ENCODE measurements at regions not wholly inside any gene's neighbourhood (a gene's known extent, or its start where the extent isn't known, plus 50 kb on each side); places are given as distances from the start of the nearest gene placed in this dataset.

DNA sequence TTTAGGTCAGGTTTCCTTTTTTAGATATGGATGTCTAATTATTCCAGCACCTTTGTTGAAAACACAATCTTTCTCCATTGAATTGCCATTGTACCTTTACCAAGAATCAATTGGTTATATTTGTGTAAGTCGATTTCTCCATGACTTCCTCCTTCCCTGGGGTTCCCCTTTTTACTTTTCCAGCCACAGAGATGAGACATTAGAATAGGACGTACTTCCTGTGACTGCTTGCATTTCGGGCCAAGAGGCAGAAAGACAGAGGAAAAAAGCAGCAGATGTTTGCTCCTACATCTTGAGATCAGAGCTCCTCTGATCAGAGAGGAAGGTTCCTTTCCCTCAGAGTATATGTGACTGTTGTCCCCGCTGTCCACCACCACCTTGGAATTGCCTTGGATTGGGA lies 453.7 kb upstream of the RGS6 start:
- H3K4me3 ChIP-seq (ENCODE audit: low read depth, low read length), result no peak overlapping the region
- DNase-seq (ENCODE audit: low read depth), result no peak
- TF ChIP-seq CTCF (IDR thresholded peaks at IDR 0.05; ENCODE audit: control insufficient read depth, extremely low read depth, insufficient read depth), result no peak

- TF ChIP-seq CTCF (IDR thresholded peaks at IDR 0.05; ENCODE audit: control insufficient read depth, extremely low read depth, insufficient read depth), result no peak
- DNase-seq (ENCODE audit: low read depth), result no peak
- no peak overlapping the region for H3K4me3 ChIP-seq (ENCODE audit: low read depth, low read length)
These were observed 451.1 kb upstream of the RGS6 start for GRCh38 chr14:71481021-71481654.

- no peak overlapping the region for H3K4me3 ChIP-seq (ENCODE audit: low read depth, low read length)
- no peak for TF ChIP-seq CTCF (IDR thresholded peaks at IDR 0.05; ENCODE audit: control insufficient read depth, extremely low read depth, insufficient read depth)
- DNase-seq (ENCODE audit: low read depth), result no peak
These were observed 449.6 kb upstream of the RGS6 start for GRCh38 chr14:71482671-71483070.

DNA sequence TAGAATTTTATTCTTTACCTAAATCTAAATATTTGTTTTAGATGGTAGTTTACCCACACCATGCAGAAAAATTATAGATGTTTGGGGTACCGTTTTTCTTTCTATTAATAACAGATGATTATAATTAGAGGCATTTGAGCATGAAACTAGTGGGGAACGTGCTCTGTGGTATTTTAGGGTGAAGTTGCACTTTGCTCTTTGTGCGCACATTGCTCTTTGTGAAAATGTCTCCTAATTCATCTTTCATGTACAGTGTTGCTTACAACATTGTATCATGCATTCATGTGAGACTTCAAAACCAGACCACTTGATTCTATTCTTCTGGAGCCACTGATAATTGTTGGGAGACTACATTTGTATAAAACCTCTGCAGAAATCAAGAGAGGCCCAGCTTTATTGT lies 449.1 kb upstream of the RGS6 start:
- no peak overlapping the region for H3K4me3 ChIP-seq (ENCODE audit: low read depth, low read length)
- DNase-seq (ENCODE audit: low read depth), result no peak
- TF ChIP-seq CTCF (IDR thresholded peaks at IDR 0.05; ENCODE audit: control insufficient read depth, extremely low read depth, insufficient read depth), result no peak

- DNase-seq (ENCODE audit: low read depth), result no peak
- no peak for TF ChIP-seq CTCF (IDR thresholded peaks at IDR 0.05; ENCODE audit: control insufficient read depth, extremely low read depth, insufficient read depth)
- H3K4me3 ChIP-seq (ENCODE audit: low read depth, low read length), result no peak overlapping the region
These were observed 446.4 kb upstream of the RGS6 start for GRCh38 chr14:71485833-71486232.

- no peak for TF ChIP-seq CTCF (IDR thresholded peaks at IDR 0.05; ENCODE audit: control insufficient read depth, extremely low read depth, insufficient read depth)
- no peak overlapping the region for H3K4me3 ChIP-seq (ENCODE audit: low read depth, low read length)
- no peak for DNase-seq (ENCODE audit: low read depth)
These were observed 445.9 kb upstream of the RGS6 start for GRCh38 chr14:71486279-71486678.

DNA sequence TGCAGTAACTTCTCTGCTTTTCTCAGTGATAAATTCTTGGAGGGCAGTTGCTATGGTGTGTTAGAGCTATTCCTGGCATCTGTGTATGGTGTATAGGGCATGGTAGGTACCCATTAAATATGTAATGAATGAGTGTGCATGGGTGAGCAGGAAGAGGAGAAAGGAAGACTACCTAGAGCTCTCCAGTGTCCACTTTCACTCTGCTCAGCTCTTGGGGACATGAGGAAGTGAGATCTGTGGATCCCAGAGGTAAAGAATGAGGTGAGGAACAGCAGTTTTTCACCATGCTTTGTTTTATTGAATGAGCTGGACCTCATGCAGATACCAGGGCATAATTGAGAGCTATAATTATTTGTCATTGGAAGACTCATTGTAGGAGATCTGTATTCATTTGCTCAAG lies 444.8 kb upstream of the RGS6 start:
- no peak for TF ChIP-seq CTCF (IDR thresholded peaks at IDR 0.05; ENCODE audit: control insufficient read depth, extremely low read depth, insufficient read depth)
- no peak overlapping the region for H3K4me3 ChIP-seq (ENCODE audit: low read depth, low read length)

More for the DNA sequence above, 444.8 kb upstream of the RGS6 start:
- DNase-seq (ENCODE audit: low read depth), result no peak

Data from LNCaP clone FGC (cell line).